Limb (tissue), 2 donors: ENCODE measurements at regions not wholly inside any gene's neighbourhood (a gene's known extent, or its start where the extent isn't known, plus 50 kb on each side); places are given as distances from the start of the nearest gene placed in this dataset.
"Not testable (repeated sequence)": the region's sequence is repeated elsewhere in the genome, so short reads cannot be mapped to it uniquely, and the experiment has no call there.

Experiments
- DNase-seq, 2 donors: peaks; one replicate each; pipeline ENCODE4 v3.0.0-alpha.2; 2016; ENCODE audit errors: extremely low spot score in 2 of 2

GRCh38 chr20:6662309-6662708 is 105.2 kb upstream of the BMP2 start:
- DNase-seq, result no peak

GRCh38 chr20:6660441-6660840 is 107.0 kb upstream of the BMP2 start:
- no peak for DNase-seq

GRCh38 chr20:6658909-6659308 is 108.6 kb upstream of the BMP2 start:
- not testable (repeated sequence) for DNase-seq

- DNase-seq, result no peak
Measured at GRCh38 chr20:6657904-6658303, 109.6 kb upstream of the BMP2 start.

- no peak for DNase-seq
Measured at GRCh38 chr20:6657111-6657510, 110.4 kb upstream of the BMP2 start.

GRCh38 chr20:6654513-6655252 is 112.8 kb upstream of the BMP2 start:
- DNase-seq, result no peak

- DNase-seq, result no peak
Measured at GRCh38 chr20:6651561-6651960, 115.9 kb upstream of the BMP2 start.

- no peak for DNase-seq
Measured at GRCh38 chr20:6651016-6651415, 116.5 kb upstream of the BMP2 start.

- no peak for DNase-seq
Measured at GRCh38 chr20:6646021-6646636, 121.4 kb upstream of the BMP2 start.

- DNase-seq, result no peak
Measured at GRCh38 chr20:6644813-6645628, 122.5 kb upstream of the BMP2 start.

- DNase-seq, result no peak
Measured at GRCh38 chr20:6641012-6641411, 126.5 kb upstream of the BMP2 start.

GRCh38 chr20:6637160-6637579 is 130.3 kb upstream of the BMP2 start:
- DNase-seq, result no peak

GRCh38 chr20:6636209-6637159 is 131.0 kb upstream of the BMP2 start:
- DNase-seq, result peak in 1 of 2 donors; percentile 61

GRCh38 chr20:6635034-6635736 is 132.3 kb upstream of the BMP2 start:
- DNase-seq, result no peak

- DNase-seq, result peak; percentile 38 to 40
Measured at GRCh38 chr20:6632187-6632586, 135.3 kb upstream of the BMP2 start.

- DNase-seq, result no peak
Measured at GRCh38 chr20:6630514-6630913, 137.0 kb upstream of the BMP2 start.

GRCh38 chr20:6629564-6629963 is 137.9 kb upstream of the BMP2 start:
- DNase-seq, result no peak

GRCh38 chr20:6626805-6627204 is 140.7 kb upstream of the BMP2 start:
- no peak for DNase-seq

GRCh38 chr20:6623989-6624388 is 143.5 kb upstream of the BMP2 start:
- DNase-seq, result no peak

- DNase-seq, result no peak
Measured at GRCh38 chr20:6622041-6622440, 145.4 kb upstream of the BMP2 start.

- DNase-seq, result peak in 1 of 2 donors; percentile 43
Measured at GRCh38 chr20:6618051-6618450, 149.4 kb upstream of the BMP2 start.
